GM12865 (cell line): ENCODE measurements at regions not wholly inside any gene's neighbourhood (a gene's known extent, or its start where the extent isn't known, plus 50 kb on each side); places are given as distances from the start of the nearest gene placed in this dataset.

Source experiments
- DNase-seq: peaks from one replicate; pipeline ENCODE4 v3.0.0; 2010; ENCODE audit warnings: low read depth
- H3K4me3 ChIP-seq: 2 replicates; pipeline ENCODE4 v1.5.1; 2011; ENCODE audit warnings: mild to moderate bottlenecking, low read depth, low read length, control low read depth
- CTCF ChIP-seq: IDR thresholded peaks from 2 replicates; pipeline ENCODE4 v1.5.1; 2011; ENCODE audit warnings: low read length, control low read depth, low read depth, inconsistent platforms; ENCODE audit not compliant: insufficient read depth; ENCODE audit errors: missing control alignments

GRCh38 chr11:134764367-134764766 lies 352.3 kb upstream of the B3GAT1 start:
- TF ChIP-seq CTCF: no peak
- DNase-seq: no peak
- H3K4me3 ChIP-seq: no peak overlapping the region

GRCh38 chr11:134763030-134763388 lies 351.0 kb upstream of the B3GAT1 start:
- no peak overlapping the region for H3K4me3 ChIP-seq
- TF ChIP-seq CTCF: no peak
- DNase-seq: no peak

GRCh38 chr11:134762248-134763029 lies 350.4 kb upstream of the B3GAT1 start:
- no peak for TF ChIP-seq CTCF
- no peak overlapping the region for H3K4me3 ChIP-seq
- DNase-seq: no peak

- TF ChIP-seq CTCF: no peak
- H3K4me3 ChIP-seq: no peak overlapping the region
- DNase-seq: no peak
Measured at GRCh38 chr11:134761926-134762247, 349.8 kb upstream of the B3GAT1 start.

GRCh38 chr11:134761386-134761785 lies 349.3 kb upstream of the B3GAT1 start:
- DNase-seq: no peak
- no peak overlapping the region for H3K4me3 ChIP-seq
- no peak for TF ChIP-seq CTCF

- no peak for DNase-seq
- no peak overlapping the region for H3K4me3 ChIP-seq
- no peak for TF ChIP-seq CTCF
Measured at GRCh38 chr11:134760957-134761356, 348.9 kb upstream of the B3GAT1 start.

GRCh38 chr11:134760299-134760698 lies 348.3 kb upstream of the B3GAT1 start:
- TF ChIP-seq CTCF: no peak
- no peak overlapping the region for H3K4me3 ChIP-seq
- DNase-seq: no peak
